ENCODE measurements at regions not wholly inside any gene's neighbourhood (a gene's known extent, or its start where the extent isn't known, plus 50 kb on each side); places are given as distances from the start of the nearest gene placed in this dataset.

DNA sequence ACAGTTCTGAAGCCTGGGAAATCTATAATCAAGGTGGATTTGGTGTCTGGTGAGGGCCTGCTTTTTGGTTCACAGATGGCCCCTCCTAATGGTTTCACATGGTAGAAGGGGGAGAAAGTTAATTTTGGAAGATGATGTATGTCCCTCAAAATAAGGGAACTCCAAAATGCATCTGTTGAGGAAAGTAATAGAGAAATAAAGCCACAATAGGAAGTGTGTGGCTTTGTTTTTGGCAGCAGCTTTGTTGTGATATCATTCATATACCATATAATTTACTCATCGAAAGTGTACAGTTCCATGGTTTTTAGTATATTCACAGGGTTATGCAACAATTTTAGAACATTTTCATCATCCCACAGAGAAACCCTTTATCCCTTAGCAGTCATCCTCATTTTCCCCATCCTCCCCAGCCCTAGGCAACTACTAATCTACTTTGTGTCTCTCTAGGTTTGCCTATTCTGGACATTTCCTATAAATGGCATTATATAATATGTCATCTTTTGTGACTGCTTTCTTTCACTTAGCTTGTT, 274.0 kb upstream of the FAM98A start:
- TF ChIP-seq, protein P1, sequence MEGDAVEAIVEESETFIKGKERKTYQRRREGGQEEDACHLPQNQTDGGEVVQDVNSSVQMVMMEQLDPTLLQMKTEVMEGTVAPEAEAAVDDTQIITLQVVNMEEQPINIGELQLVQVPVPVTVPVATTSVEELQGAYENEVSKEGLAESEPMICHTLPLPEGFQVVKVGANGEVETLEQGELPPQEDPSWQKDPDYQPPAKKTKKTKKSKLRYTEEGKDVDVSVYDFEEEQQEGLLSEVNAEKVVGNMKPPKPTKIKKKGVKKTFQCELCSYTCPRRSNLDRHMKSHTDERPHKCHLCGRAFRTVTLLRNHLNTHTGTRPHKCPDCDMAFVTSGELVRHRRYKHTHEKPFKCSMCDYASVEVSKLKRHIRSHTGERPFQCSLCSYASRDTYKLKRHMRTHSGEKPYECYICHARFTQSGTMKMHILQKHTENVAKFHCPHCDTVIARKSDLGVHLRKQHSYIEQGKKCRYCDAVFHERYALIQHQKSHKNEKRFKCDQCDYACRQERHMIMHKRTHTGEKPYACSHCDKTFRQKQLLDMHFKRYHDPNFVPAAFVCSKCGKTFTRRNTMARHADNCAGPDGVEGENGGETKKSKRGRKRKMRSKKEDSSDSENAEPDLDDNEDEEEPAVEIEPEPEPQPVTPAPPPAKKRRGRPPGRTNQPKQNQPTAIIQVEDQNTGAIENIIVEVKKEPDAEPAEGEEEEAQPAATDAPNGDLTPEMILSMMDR (conservative IDR thresholded peaks at IDR 0.05; ENCODE audit: low read depth, low read length): no peak
- TF ChIP-seq EZH2 (IDR thresholded peaks at IDR 0.05; ENCODE audit: borderline replicate concordance, low read depth, low read length, poor library complexity, severe bottlenecking): no peak
